LNCAP (cell line): ENCODE measurements at regions not wholly inside any gene's neighbourhood (a gene's known extent, or its start where the extent isn't known, plus 50 kb on each side); places are given as distances from the start of the nearest gene placed in this dataset.

Source experiments
- TF ChIP-seq, protein P1 (sequence below): fragments of 450-650 bp; IDR thresholded peaks from 2 replicates; pipeline ENCODE4 v1.5.1; 2017; ENCODE audit warnings: mild to moderate bottlenecking

- TF ChIP-seq, protein P1, sequence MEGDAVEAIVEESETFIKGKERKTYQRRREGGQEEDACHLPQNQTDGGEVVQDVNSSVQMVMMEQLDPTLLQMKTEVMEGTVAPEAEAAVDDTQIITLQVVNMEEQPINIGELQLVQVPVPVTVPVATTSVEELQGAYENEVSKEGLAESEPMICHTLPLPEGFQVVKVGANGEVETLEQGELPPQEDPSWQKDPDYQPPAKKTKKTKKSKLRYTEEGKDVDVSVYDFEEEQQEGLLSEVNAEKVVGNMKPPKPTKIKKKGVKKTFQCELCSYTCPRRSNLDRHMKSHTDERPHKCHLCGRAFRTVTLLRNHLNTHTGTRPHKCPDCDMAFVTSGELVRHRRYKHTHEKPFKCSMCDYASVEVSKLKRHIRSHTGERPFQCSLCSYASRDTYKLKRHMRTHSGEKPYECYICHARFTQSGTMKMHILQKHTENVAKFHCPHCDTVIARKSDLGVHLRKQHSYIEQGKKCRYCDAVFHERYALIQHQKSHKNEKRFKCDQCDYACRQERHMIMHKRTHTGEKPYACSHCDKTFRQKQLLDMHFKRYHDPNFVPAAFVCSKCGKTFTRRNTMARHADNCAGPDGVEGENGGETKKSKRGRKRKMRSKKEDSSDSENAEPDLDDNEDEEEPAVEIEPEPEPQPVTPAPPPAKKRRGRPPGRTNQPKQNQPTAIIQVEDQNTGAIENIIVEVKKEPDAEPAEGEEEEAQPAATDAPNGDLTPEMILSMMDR, result no peak
Measured at GRCh38 chr7:81506609-81507008, 263.2 kb downstream of the HGF start.

- TF ChIP-seq, protein P1, result no peak
Measured at GRCh38 chr7:81503771-81504170, 266.1 kb downstream of the HGF start.

DNA sequence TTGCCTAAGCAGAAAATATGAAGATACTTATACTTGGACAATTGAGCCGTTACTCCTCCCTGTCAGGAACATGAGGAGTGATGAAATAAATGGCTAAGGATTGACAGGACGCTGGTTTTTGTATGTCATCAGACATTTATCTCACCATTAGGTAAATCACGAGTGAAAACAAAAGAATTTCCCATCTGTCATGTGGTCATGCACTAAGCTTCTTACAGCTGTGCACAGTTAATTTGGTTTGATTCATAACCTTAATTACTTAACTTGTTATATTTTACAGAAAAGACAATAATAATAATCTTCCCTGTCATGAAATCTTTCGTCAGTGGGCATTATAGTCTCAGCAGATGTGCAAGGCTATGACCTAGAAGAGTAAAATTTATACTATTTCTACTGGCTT lies 266.5 kb downstream of the HGF start:
- TF ChIP-seq, protein P1, result no peak

DNA sequence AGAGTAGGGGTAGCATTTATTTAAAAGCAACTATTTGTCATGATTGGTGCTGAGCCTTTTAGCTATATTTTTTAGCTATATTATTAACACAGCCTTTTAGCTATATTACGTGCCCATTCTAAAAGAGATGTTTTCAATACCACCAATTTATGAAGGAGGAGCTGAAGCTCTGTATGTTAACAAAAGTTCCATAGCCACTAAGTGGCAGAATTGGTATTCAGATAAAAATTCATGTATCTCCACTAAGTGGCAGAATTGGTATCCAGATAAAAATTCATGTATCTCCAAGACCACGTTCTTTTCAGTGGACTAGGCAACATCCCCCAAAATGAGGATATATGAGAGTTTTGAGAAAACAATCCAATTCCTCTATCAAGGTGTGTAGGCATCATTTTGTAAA lies 268.6 kb downstream of the HGF start:
- TF ChIP-seq, protein P1, result peak; percentile 21; the same call in 1 of the 2 replicates

- TF ChIP-seq, protein P1, result no peak
Measured at GRCh38 chr7:81500631-81501030, 269.2 kb downstream of the HGF start.

DNA sequence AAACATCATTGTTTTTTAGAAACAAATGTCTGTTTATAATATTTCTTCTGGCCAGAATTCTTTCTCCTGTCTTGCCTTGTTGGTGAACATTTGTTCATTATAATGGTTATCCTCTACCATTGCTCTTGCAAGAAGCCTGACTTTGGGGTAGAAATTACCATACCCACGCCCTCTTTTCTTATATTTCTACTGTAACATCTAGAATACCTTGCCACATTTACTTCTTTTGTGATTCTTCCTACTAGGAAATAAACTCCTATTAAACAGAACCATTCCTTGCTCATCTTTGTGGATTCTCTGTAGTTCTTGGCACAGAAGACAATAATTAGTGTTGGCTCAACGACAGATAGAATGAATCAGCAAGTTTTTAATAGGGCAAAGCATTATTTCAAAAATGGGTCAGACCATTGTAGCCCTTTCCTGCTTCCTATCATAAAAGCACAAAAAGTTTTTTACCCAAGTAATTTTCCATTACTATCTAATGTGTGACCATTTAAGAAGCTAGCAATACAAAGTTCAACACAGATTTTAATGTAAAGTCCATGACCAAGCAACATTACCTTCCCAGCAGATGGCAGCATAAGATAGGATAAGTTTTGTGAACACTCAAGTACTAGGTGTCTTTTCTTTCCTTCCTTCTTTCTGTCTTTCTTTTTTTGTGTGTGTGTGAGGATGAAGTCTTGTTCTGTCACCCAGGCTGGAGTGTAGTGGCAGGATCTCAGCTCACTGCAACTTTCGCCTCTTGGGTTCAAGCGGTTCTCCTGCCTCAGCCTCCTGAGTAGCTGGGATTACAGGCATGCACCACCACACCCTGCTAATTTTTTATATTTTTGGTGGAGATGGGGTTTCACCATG lies 270.4 kb downstream of the HGF start:
- TF ChIP-seq, protein P1, result peak; percentile 75

- TF ChIP-seq, protein P1, result no peak
Measured at GRCh38 chr7:81498176-81498575, 271.7 kb downstream of the HGF start.
